Skin epidermis (tissue), 12 donors: ENCODE measurements at regions not wholly inside any gene's neighbourhood (a gene's known extent, or its start where the extent isn't known, plus 50 kb on each side); places are given as distances from the start of the nearest gene placed in this dataset.
A peak's percentile ranks its signal among the peaks of the same experiment; 100 is the strongest.

Source experiments
- H3K27ac ChIP-seq, 21 experiments: fragments of 200-600 bp; sonication (generic) in 11 of 21; one replicate each; pipeline ENCODE4 v1.5.0; 2020; ENCODE audit warnings: mild to moderate bottlenecking in 3 of 21, inconsistent platforms in 2 of 21, moderate library complexity in 2 of 21
- H3K4me3 ChIP-seq, 7 experiments: fragments of 200-600 bp; sonication (generic) in 2 of 7; one replicate each; pipeline ENCODE4 v1.5.0; 2020; ENCODE audit warnings: inconsistent platforms in 2 of 7, mild to moderate bottlenecking in 2 of 7, moderate library complexity in 1 of 7

GRCh38 chr11:88448131-88448670, 110.7 kb upstream of the CTSC start:
- Histone ChIP-seq H3K4me3 (no peak overlapping the region), H3K27ac (no peak overlapping the region)

DNA sequence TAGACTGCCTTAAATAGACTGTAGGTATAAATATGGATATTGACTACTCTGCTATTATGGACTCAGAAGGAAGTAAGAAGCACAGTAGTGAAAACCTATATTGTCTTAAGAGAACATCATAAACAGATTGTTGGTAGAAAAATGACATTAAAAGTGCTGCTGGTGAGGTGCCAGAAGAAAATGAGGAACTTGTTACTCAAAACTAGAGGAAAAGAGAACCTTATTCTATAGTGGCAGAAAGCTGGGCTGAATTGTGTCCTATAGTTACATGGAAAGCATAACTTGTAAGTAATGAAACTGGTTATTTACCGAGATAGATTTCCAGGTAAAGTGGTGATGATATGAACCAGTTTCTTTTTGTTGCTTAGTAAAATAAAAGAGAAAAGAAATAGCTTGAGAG, 109.7 kb upstream of the CTSC start:
- Histone ChIP-seq H3K4me3 (no peak overlapping the region), H3K27ac (no peak overlapping the region)

- Histone ChIP-seq H3K27ac (peak overlapping the region in 1 of 21 experiments; percentile 9), H3K4me3 (no peak overlapping the region)
Measured at GRCh38 chr11:88439356-88439755, 101.8 kb upstream of the CTSC start.

DNA sequence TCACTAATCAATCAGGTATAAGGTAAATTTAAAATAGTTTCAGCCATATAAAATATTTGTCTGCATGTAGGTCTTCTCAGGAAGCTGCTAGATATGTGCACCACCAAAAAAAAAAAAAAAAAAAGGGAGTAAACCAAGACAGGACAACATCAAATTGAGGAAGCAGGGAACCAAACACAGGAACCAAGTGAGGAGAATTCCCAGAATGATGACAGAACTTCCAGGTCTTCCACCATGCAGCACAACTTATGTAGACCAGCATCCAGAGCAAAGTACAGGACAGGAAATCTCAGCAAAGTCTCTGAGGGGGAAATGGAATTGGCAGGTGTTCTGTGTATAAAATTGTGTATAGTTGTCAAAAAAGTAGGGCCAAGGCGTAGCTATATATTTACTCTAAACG, 101.2 kb upstream of the CTSC start:
- no peak overlapping the region for H3K27ac ChIP-seq
- H3K4me3 ChIP-seq: no peak overlapping the region

DNA sequence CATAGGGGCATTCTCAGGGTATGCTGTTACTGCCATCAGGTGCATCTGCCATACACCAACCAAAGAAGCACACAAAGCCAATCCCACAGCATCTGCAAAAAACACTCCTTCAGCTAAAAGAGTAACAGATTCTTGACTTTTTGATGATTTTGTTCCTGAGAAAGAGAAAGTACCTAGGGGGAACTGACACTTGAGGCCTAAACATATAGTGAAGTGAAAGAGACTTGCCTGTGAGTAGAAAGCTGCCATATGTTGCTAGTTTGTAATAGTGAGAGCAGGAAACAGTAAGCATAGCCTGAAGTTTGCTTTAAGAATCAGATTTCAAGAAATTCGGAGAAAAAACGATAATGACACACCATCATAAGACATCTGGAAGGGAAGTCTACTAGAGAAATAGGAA, 97.9 kb upstream of the CTSC start:
- H3K27ac ChIP-seq: peak overlapping the region in 4 of 21 experiments; percentile 22 to 59 (median 39)
- H3K4me3 ChIP-seq: no peak overlapping the region

GRCh38 chr11:88434333-88434976, 96.9 kb upstream of the CTSC start:
- Histone ChIP-seq H3K4me3 (no peak overlapping the region), H3K27ac (peak overlapping the region in 6 of 21 experiments; percentile 6 to 59 (median 35))

DNA sequence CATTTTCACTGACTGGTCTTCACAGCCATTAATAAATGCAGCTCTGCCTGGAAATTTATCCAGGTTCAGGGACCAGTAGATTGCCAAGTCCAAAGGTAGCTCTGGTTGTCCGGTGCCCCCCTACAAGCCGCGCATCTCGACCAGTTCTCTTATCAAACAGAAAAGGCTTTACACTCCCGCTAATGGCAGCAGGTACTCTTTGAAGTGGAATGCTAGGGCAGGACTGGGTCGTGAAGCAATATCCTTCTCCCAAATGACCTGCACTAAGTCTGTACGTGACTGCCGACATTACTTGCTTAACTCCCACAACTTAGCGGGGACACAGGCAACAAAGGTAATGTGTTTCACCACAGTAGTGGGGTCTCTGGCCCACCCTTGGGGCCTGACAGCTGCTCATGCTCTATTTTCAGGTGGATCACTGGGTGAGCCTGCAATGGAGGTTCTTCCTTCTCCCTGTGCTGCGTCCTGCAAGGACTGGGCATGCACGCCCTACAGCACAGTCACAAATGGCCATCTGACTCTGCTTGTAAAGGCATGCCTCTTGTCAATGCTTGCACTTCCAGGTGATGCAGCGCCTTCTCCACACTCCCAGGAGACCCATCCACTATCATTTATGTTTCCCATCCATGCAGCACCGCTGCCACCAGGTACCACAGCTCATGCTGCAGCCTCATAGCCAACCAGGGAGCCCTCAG, 96.1 kb upstream of the CTSC start:
- H3K27ac ChIP-seq: peak overlapping the region in 1 of 21 experiments; percentile 59
- no peak overlapping the region for H3K4me3 ChIP-seq

GRCh38 chr11:88431675-88432341, 94.3 kb upstream of the CTSC start:
- H3K4me3 ChIP-seq: no peak overlapping the region
- H3K27ac ChIP-seq: peak overlapping the region in 3 of 21 experiments; percentile 24 to 32 (median 27)

DNA sequence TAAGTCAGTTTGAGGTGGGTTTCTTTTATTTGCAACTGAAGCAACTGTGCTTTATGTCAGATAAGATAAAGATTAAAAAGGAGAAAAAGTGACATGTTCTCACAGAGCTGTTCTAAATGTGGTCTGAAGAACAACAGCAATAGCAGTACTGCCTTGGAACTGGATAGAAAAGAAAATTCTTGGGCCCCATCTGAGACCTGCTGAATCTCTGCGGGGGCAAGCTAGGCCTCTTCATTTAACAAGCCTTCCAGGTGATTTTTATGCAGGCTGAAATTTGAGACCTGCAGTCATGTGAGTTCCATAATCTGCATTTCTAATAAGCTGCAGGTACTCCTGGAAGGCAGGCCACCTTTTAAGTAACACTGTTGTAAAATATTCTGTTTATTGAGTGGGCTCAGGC, 91.4 kb upstream of the CTSC start:
- no peak overlapping the region for H3K4me3 ChIP-seq
- H3K27ac ChIP-seq: no peak overlapping the region

GRCh38 chr11:88427719-88428118, 90.2 kb upstream of the CTSC start:
- Histone ChIP-seq H3K27ac (no peak overlapping the region), H3K4me3 (no peak overlapping the region)

DNA sequence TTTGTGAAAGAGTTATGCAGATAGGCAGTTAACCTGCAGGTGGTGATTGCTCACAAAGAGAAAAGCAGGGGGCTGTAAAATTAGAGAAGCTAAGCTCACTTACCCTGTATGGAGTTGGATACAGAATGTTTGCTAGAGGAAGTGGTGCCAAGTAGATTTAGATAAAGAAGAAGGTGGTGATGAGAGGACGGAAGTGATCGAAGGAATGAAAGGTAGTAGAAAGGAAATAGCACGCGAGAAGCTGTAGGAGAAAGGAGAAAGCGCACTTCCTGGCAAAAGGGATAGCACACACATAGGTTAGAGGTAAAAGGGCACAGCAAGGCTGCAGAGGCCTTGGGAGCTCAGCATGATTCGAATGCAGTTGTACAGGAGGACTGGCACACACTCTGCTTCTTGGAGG, 87.3 kb upstream of the CTSC start:
- Histone ChIP-seq H3K27ac (no peak overlapping the region), H3K4me3 (no peak overlapping the region)

- peak overlapping the region in 20 of 21 experiments; percentile 4 to 85 (median 73) for H3K27ac ChIP-seq
- no peak overlapping the region for H3K4me3 ChIP-seq
Measured at GRCh38 chr11:88421530-88421929, 84.0 kb upstream of the CTSC start.

GRCh38 chr11:88420165-88420791, 82.7 kb upstream of the CTSC start:
- H3K27ac ChIP-seq: peak overlapping the region in 20 of 21 experiments; percentile 4 to 85 (median 73)
- H3K4me3 ChIP-seq: no peak overlapping the region

GRCh38 chr11:88418508-88418907, 81.0 kb upstream of the CTSC start:
- Histone ChIP-seq H3K4me3 (no peak overlapping the region), H3K27ac (peak overlapping the region in 7 of 21 experiments; percentile 1 to 69 (median 4))

- peak overlapping the region in 9 of 21 experiments; percentile 5 to 76 (median 40) for H3K27ac ChIP-seq
- H3K4me3 ChIP-seq: no peak overlapping the region
Measured at GRCh38 chr11:88415495-88415894, 78.0 kb upstream of the CTSC start.

- peak overlapping the region in 10 of 21 experiments; percentile 13 to 76 (median 36) for H3K27ac ChIP-seq
- H3K4me3 ChIP-seq: no peak overlapping the region
Measured at GRCh38 chr11:88414981-88415413, 77.5 kb upstream of the CTSC start.

DNA sequence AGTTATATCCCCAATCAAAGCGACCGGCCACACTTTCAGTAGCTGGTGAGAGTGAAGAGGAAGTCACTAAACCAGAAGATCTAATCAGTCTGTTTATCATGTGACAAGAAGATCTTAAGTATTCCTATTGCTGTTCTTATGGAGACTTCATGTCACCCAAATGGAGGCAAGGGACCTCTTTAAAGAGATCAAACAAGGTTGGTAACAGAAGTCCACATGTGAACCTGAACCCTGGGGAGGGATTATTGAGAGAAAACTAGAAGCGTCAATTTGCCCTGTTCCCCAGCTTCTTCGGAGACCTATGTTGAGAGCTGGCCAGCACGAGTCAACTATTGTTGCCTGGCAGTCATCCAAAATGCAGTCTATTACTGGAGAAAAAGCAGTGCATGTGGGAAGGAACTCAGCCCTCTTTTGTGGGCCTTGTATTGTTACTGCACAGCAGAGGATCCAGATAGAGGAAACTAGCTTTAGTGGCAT, 76.9 kb upstream of the CTSC start:
- Histone ChIP-seq H3K27ac (peak overlapping the region in 11 of 21 experiments; percentile 13 to 76 (median 40)), H3K4me3 (no peak overlapping the region)

DNA sequence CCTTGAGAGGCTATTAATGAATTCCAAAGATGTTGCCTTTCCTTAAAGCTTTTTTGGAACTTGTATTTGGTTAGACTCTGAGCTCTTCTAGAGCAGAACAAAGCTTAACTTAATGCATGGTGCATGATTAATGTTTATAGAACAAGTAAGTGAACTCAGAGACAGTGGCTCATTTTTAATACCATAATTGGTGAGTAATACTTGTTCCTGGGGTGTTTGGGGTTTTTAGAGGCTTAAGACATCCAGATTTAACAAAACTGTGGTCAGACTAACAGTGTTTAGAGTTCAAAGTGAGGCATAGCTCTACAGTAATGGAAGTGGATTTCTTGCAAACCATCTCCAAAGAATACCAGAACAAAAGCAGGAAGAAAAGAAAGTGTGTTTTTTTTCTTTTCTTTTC, 73.7 kb upstream of the CTSC start:
- H3K27ac ChIP-seq: peak overlapping the region in 1 of 21 experiments; percentile 37
- H3K4me3 ChIP-seq: no peak overlapping the region

GRCh38 chr11:88410656-88411055, 73.1 kb upstream of the CTSC start:
- Histone ChIP-seq H3K27ac (peak overlapping the region in 2 of 21 experiments; percentile 23 to 37), H3K4me3 (no peak overlapping the region)

GRCh38 chr11:88410056-88410455, 72.5 kb upstream of the CTSC start:
- Histone ChIP-seq H3K27ac (peak overlapping the region in 1 of 21 experiments; percentile 10), H3K4me3 (no peak overlapping the region)
